HT-29 (cell line): ENCODE measurements at regions not wholly inside any gene's neighbourhood (a gene's known extent, or its start where the extent isn't known, plus 50 kb on each side); places are given as distances from the start of the nearest gene placed in this dataset.
A peak's percentile ranks its signal among the peaks of the same experiment; 100 is the strongest.

Experiments used
- DNase-seq: peaks from one replicate; pipeline ENCODE4 v3.0.0-alpha.2; 2015; ENCODE audit warnings: low spot score

- no peak for DNase-seq
These were observed 400.9 kb upstream of the SEMA3D start for GRCh38 chr7:85587785-85588184.

- no peak for DNase-seq
These were observed 399.2 kb upstream of the SEMA3D start for GRCh38 chr7:85586091-85586490.

GRCh38 chr7:85583131-85583953 lies 396.5 kb upstream of the SEMA3D start:
- DNase-seq, result no peak

- DNase-seq, result no peak
These were observed 387.0 kb upstream of the SEMA3D start for GRCh38 chr7:85573844-85574243.

GRCh38 chr7:85573346-85573745 lies 386.5 kb upstream of the SEMA3D start:
- no peak for DNase-seq

GRCh38 chr7:85570898-85571297 lies 384.0 kb upstream of the SEMA3D start:
- DNase-seq, result no peak

GRCh38 chr7:85567983-85568382 lies 381.1 kb upstream of the SEMA3D start:
- no peak for DNase-seq

GRCh38 chr7:85566095-85566794 lies 379.4 kb upstream of the SEMA3D start:
- no peak for DNase-seq

GRCh38 chr7:85565276-85565675 lies 378.4 kb upstream of the SEMA3D start:
- DNase-seq, result no peak

GRCh38 chr7:85564861-85565260 lies 378.0 kb upstream of the SEMA3D start:
- DNase-seq, result no peak

- DNase-seq, result no peak
These were observed 374.9 kb upstream of the SEMA3D start for GRCh38 chr7:85561706-85562105.

GRCh38 chr7:85554236-85555178 lies 367.7 kb upstream of the SEMA3D start:
- peak; percentile 74 for DNase-seq

- no peak for DNase-seq
These were observed 349.3 kb upstream of the SEMA3D start for GRCh38 chr7:85535974-85536729.

- DNase-seq, result no peak
These were observed 343.0 kb upstream of the SEMA3D start for GRCh38 chr7:85529831-85530230.

GRCh38 chr7:85529201-85529600 lies 342.3 kb upstream of the SEMA3D start:
- DNase-seq, result no peak

GRCh38 chr7:85528581-85528980 lies 341.7 kb upstream of the SEMA3D start:
- no peak for DNase-seq

GRCh38 chr7:85525676-85526075 lies 338.8 kb upstream of the SEMA3D start:
- no peak for DNase-seq

GRCh38 chr7:85522070-85522469 lies 335.2 kb upstream of the SEMA3D start:
- no peak for DNase-seq

- DNase-seq, result no peak
These were observed 334.3 kb upstream of the SEMA3D start for GRCh38 chr7:85521108-85521694.

- no peak for DNase-seq
These were observed 333.3 kb upstream of the SEMA3D start for GRCh38 chr7:85520175-85520574.

- DNase-seq, result no peak
These were observed 329.8 kb upstream of the SEMA3D start for GRCh38 chr7:85516675-85517074.
